ENCODE measurements at regions not wholly inside any gene's neighbourhood (a gene's known extent, or its start where the extent isn't known, plus 50 kb on each side); places are given as distances from the start of the nearest gene placed in this dataset.

DNA sequence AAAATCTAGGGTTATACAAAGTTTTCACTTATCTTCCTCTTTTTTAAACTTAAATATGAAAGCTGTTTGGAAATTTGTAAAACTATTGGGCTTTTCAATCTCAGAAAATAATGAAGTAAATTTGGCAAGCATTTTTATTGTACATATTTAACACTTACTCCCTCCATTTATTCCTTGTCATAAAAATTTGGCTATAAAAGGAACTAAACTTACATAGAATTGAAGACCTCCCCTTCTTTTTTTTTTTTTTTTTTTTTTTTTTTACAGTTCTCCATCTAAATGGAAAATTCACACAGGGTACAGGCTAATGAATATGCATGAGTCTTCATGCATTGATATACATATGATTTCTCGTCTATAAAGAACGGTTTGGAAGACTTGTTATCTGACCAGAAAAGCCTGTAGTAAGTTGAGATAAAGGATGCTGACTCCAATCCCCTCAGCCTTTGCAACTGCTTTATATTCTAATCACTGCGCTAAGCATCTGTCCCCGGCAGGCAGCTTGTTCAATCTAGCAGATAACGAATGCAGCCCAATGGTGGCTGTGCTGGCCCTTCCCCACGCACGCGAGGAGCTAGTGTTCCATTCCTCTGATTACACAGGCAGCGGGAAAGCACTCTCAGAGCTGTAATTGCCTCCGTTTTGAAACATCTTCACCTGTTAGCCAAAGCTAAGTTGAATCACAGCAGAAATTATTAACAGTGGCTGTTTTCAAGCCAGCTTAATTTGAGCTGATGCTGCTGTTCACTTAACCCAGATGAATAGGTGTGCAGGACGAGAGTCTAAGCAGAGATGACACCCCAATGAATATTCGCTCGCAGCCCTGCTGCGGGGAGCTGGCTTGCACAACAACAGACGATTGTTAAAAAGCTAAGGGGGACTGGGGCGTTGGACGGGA is 453.8 kb upstream of the ZNF608 start:
- no peak for TF ChIP-seq POLR2A (IDR thresholded peaks at IDR 0.05)
- TF ChIP-seq, protein P1, sequence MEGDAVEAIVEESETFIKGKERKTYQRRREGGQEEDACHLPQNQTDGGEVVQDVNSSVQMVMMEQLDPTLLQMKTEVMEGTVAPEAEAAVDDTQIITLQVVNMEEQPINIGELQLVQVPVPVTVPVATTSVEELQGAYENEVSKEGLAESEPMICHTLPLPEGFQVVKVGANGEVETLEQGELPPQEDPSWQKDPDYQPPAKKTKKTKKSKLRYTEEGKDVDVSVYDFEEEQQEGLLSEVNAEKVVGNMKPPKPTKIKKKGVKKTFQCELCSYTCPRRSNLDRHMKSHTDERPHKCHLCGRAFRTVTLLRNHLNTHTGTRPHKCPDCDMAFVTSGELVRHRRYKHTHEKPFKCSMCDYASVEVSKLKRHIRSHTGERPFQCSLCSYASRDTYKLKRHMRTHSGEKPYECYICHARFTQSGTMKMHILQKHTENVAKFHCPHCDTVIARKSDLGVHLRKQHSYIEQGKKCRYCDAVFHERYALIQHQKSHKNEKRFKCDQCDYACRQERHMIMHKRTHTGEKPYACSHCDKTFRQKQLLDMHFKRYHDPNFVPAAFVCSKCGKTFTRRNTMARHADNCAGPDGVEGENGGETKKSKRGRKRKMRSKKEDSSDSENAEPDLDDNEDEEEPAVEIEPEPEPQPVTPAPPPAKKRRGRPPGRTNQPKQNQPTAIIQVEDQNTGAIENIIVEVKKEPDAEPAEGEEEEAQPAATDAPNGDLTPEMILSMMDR (IDR thresholded peaks at IDR 0.05), result no peak
- H3K4me1 ChIP-seq, result peaks cover 0 to 3% of the 10 kb centered on the region in 2 donors

GRCh38 chr5:125200866-125201373 is 454.5 kb upstream of the ZNF608 start:
- H3K27ac ChIP-seq, result no peak overlapping the region
- no peak overlapping the region for H3K4me3 ChIP-seq (replicated peaks in 1 of 3)
- H3K4me1 ChIP-seq, result peaks cover 0 to 3% of the 10 kb centered on the region in 2 donors
- no peaks in the 10 kb centered on the region for H3K27me3 ChIP-seq
- TF ChIP-seq, protein P1 (IDR thresholded peaks at IDR 0.05), result no peak
- no peak for TF ChIP-seq POLR2A (IDR thresholded peaks at IDR 0.05)
- WGBS, 2 donors, result 78 to 82% methylated on average over 5 of the region's 5 CpGs
- H3K36me3 ChIP-seq, result no peaks in the 10 kb centered on the region
- no peaks in the 10 kb centered on the region for H3K9me3 ChIP-seq
- no peak for DNase-seq
- intact Hi-C loops (cut with DNase I), result no loop called here

More for the DNA sequence above, 453.8 kb upstream of the ZNF608 start:
- no peak overlapping the region for H3K4me3 ChIP-seq (replicated peaks in 1 of 3)
- WGBS, 2 donors, result 30 to 48% methylated on average over 17 of the region's 17 CpGs
- H3K36me3 ChIP-seq, result no peaks in the 10 kb centered on the region
- H3K27me3 ChIP-seq, result no peaks in the 10 kb centered on the region
- no peak for DNase-seq
- H3K9me3 ChIP-seq, result no peaks in the 10 kb centered on the region
- H3K27ac ChIP-seq, result no peak overlapping the region
- intact Hi-C loops (cut with DNase I), result no loop called here

DNA sequence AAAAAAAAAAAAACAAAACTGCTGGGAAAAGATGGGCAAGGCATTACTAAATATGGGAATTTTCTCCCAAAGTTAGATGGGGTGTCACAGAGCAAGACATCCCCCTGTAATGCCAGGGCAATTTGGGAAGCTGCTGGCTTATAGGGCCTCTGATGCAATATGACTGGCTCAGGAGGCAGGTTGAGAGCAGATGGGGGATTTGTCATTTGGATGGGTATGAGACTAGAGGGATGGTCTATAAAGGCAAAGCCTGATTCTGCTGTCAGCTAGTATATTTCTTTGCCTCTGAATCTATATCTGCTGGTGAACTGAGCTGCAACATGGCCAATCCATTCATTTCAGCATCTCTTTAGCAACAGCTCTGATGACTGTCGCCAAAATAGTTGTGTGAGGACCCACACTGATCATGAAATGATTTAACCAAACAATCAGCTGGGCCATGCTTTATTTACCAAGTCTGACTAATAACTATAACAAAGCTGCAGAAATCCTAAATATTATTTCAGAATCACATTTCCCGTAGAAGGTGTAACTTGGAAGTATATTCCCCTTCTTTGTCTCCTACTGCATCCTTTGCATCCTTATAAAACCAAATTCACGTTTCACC is 455.1 kb upstream of the ZNF608 start:
- Histone ChIP-seq H3K27me3 (no peaks in the 10 kb centered on the region), H3K27ac (no peak overlapping the region), H3K36me3 (no peaks in the 10 kb centered on the region), H3K4me1 (peaks cover 0 to 3% of the 10 kb centered on the region in 2 donors), H3K9me3 (no peaks in the 10 kb centered on the region), H3K4me3 (replicated peaks in 1 of 3) (no peak overlapping the region)
- 92 to 96% methylated on average over 3 of the region's 3 CpGs for WGBS, 2 donors
- DNase-seq, result no peak
- TF ChIP-seq, protein P1 (IDR thresholded peaks at IDR 0.05), result no peak
- no peak for TF ChIP-seq POLR2A (IDR thresholded peaks at IDR 0.05)
- intact Hi-C loops (cut with DNase I), result no loop called here

DNA sequence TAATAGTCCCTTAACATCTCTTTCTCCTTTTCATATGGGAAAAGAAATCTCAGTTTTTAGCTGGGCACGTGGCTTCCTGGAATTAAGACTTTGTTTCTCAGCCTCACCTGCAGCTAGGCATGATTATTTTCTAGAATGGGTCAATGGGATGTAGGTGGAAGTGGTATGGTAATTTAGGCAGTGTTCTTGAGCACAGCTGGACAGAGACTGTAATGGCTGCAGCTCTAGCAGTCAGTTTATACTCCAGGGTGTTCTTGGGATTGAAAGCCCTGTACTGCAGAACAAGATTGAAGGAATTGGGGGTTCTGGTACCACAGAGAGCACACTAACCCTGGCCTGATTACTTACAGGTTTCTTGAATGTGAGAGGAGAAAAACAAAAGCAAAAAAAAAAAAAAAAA is 455.9 kb upstream of the ZNF608 start:
- peaks cover 0 to 3% of the 10 kb centered on the region in 2 donors for H3K4me1 ChIP-seq
- no peaks in the 10 kb centered on the region for H3K27me3 ChIP-seq
- intact Hi-C loops (cut with DNase I), result no loop called here
- H3K9me3 ChIP-seq, result no peaks in the 10 kb centered on the region
- TF ChIP-seq, protein P1 (IDR thresholded peaks at IDR 0.05), result no peak
- no peak for TF ChIP-seq POLR2A (IDR thresholded peaks at IDR 0.05)
- 90 to 100% methylated on average over 1 of the region's 1 CpG for whole genome bisulfite sequencing, 2 donors
- H3K36me3 ChIP-seq, result no peaks in the 10 kb centered on the region
- DNase-seq, result no peak
- H3K4me3 ChIP-seq (replicated peaks in 1 of 3), result no peak overlapping the region
- H3K27ac ChIP-seq, result no peak overlapping the region
